ENCODE measurements at regions not wholly inside any gene's neighbourhood (a gene's known extent, or its start where the extent isn't known, plus 50 kb on each side); places are given as distances from the start of the nearest gene placed in this dataset.
"Not testable (repeated sequence)": the region's sequence is repeated elsewhere in the genome, so short reads cannot be mapped to it uniquely, and the experiment has no call there.

DNA sequence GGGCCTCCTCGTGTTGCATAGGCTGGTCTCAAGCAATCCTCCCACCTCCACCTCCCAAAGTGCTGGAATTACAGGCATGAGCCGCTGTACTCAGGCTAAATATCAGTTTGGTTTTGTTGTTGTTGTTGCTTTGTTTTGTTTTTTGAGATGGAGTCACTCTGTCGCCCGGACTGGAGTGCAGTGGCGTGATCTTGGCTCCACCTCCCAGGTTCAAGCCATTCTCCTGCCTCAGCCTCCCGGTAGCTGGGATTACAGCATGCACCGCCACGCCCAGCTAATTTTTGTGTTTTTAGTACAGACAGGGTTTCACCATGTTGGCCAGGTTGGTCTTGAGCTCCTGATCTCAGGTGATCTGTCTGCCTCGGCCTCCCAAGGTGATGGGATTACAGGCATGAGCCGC lies 86.6 kb downstream of the SKIDA1 start:
- not testable (repeated sequence) for TF ChIP-seq PAX5 (IDR thresholded peaks at IDR 0.05; ENCODE audit: borderline replicate concordance, low read depth, low read length); MYB (IDR thresholded peaks at IDR 0.05; ENCODE audit: borderline replicate concordance, low read depth, low read length); YY1 (IDR thresholded peaks at IDR 0.05; ENCODE audit: low read depth, low read length); EZH2 (IDR thresholded peaks at IDR 0.05; ENCODE audit: borderline replicate concordance, control insufficient read depth, low read depth, low read length); POLR2A (IDR thresholded peaks at IDR 0.05; ENCODE audit: low read depth, low read length); SIN3A (IDR thresholded peaks at IDR 0.05; ENCODE audit: low read depth, low read length); ASH2L (IDR thresholded peaks at IDR 0.05; ENCODE audit: borderline replicate concordance, low read depth); EGR1 (IDR thresholded peaks at IDR 0.05; ENCODE audit: borderline replicate concordance in 1 of 2, low read depth in 2 of 2, low read length in 2 of 2); FOXM1 (IDR thresholded peaks at IDR 0.05; ENCODE audit: low read depth, low read length); TARDBP (IDR thresholded peaks at IDR 0.05; ENCODE audit: borderline replicate concordance); CEBPB (IDR thresholded peaks at IDR 0.05; ENCODE audit: borderline replicate concordance in 1 of 2, low read depth in 2 of 2, low read length in 2 of 2)
- TF ChIP-seq, protein P1, sequence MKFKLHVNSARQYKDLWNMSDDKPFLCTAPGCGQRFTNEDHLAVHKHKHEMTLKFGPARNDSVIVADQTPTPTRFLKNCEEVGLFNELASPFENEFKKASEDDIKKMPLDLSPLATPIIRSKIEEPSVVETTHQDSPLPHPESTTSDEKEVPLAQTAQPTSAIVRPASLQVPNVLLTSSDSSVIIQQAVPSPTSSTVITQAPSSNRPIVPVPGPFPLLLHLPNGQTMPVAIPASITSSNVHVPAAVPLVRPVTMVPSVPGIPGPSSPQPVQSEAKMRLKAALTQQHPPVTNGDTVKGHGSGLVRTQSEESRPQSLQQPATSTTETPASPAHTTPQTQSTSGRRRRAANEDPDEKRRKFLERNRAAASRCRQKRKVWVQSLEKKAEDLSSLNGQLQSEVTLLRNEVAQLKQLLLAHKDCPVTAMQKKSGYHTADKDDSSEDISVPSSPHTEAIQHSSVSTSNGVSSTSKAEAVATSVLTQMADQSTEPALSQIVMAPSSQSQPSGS (IDR thresholded peaks at IDR 0.05; ENCODE audit: low read length) = not testable (repeated sequence)
- TF ChIP-seq, protein P2, sequence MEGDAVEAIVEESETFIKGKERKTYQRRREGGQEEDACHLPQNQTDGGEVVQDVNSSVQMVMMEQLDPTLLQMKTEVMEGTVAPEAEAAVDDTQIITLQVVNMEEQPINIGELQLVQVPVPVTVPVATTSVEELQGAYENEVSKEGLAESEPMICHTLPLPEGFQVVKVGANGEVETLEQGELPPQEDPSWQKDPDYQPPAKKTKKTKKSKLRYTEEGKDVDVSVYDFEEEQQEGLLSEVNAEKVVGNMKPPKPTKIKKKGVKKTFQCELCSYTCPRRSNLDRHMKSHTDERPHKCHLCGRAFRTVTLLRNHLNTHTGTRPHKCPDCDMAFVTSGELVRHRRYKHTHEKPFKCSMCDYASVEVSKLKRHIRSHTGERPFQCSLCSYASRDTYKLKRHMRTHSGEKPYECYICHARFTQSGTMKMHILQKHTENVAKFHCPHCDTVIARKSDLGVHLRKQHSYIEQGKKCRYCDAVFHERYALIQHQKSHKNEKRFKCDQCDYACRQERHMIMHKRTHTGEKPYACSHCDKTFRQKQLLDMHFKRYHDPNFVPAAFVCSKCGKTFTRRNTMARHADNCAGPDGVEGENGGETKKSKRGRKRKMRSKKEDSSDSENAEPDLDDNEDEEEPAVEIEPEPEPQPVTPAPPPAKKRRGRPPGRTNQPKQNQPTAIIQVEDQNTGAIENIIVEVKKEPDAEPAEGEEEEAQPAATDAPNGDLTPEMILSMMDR (IDR thresholded peaks at IDR 0.05 in 2 of 3, conservative IDR thresholded peaks at IDR 0.05 in 1 of 3; ENCODE audit: control insufficient read depth in 2 of 3, extremely low read depth in 1 of 3, insufficient read depth in 1 of 3, low read depth in 3 of 3, low read length in 3 of 3) = not testable (repeated sequence)
